NT2/D1 (cell line): ENCODE measurements at regions not wholly inside any gene's neighbourhood (a gene's known extent, or its start where the extent isn't known, plus 50 kb on each side); places are given as distances from the start of the nearest gene placed in this dataset.

Experiments
- YY1 ChIP-seq: IDR thresholded peaks from 2 replicates; pipeline ENCODE4 v1.6.1; 2011; ENCODE audit not compliant: insufficient read length, insufficient read depth
- ZNF274 ChIP-seq: IDR thresholded peaks from 2 replicates; pipeline ENCODE4 v1.6.1; 2011; ENCODE audit warnings: mild to moderate bottlenecking, low read depth, low read length

DNA sequence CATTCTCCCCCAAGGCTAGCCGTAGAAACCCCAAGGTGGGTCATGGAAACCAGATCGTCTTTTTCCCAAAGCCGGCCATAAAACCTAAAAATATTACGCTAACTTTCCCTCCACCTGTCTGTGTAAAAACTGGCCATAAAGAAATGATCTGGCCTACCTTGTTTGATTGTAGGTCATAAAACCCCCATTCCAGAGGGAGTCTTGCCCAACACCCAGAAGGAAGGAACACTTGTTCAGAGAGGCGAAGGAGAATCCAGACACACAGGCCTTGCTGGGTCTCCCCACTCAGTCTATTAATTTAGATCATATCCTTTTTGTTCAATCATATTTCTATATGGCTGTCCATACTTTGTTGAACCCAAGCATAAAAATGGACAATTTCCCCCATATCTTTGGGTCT, 344.7 kb downstream of the HRH4 start:
- TF ChIP-seq YY1 (no peak), ZNF274 (no peak)
